HG02884 (cell line): ENCODE measurements at regions not wholly inside any gene's neighbourhood (a gene's known extent, or its start where the extent isn't known, plus 50 kb on each side); places are given as distances from the start of the nearest gene placed in this dataset.
"Not testable (repeated sequence)": the region's sequence is repeated elsewhere in the genome, so short reads cannot be mapped to it uniquely, and the experiment has no call there.

Source experiments
- ATAC-seq: cut with Tn5 transposase; IDR thresholded peaks from one replicate; pipeline ENCODE4 v1.9.1; 2021; ENCODE audit warnings: mild to moderate bottlenecking, moderate library complexity; ENCODE audit not compliant: unreplicated experiment

DNA sequence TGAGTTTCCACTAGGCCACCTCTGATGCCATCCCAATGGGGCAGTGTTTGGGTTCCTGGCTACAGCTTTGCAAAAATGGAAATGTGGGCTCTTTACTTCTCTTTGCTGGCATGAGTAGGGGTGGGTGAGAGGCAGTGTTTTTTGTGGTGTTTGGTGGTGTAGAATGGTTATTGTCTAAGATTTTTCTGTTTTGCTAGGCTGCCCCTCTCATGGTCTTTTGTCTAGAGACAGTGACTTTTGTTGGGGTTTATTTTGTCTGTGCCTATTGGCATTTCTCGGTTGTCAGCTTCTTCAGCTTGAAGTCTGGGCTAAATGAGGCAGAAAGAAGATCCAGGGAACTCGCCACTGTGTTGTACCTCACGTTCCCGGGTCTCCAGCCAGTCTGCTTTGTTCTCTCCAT, 112.1 kb downstream of the CENPF start:
- no peak for ATAC-seq

DNA sequence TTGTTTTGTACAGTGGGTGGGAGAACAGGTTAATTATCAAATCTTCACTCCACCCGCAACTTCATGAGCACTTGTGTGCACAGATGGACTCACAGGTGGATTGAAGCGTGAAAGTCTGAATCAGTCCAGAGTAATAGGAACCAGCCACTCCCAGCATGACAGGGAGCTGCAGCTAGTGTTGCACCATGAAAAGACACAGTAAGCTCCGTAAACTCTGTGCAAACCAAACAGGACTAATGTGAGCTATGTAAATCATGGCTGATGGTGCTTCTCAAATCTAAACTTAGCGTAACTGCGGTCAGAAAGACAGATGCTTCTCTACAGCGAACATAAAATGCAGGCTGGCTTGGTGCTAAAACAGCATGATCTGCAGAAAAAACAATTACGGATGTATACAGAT, 114.4 kb downstream of the CENPF start:
- no peak for ATAC-seq

DNA sequence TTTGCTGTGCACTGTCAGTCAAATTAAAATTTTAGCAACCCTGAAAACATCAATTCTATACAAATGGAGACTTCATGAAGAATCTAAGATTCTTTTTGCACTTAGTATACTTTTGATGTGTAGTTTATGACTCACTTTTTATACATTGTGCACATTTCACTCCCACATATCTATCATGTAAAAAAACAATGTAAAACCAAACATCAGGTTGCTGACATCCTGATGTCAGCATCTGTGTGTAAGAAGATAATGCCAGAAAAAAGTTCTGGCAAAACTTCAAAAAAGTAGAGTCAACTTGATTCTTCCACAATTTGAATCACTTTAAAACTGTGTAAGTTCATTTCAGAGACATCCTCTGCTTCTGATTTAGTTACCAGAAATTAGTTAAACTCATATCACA, 115.7 kb downstream of the CENPF start:
- no peak for ATAC-seq

DNA sequence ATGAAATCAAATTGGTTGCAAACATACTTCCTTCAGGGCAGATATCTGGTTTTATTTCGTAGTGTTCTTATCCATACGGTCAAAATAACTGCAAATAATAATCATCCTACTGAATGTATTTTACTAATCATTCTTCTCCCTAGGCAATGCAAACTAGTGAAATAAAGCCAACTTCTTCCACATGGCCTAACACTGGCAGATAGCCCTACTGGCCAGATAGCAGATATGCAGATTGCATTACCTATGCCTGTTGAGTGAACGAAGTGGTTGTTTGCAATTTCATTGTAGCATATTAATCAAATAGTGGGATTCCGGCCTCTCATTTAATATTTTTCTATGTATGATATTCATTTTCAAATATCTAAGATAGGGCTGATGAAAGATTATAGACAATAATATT, 116.2 kb downstream of the CENPF start:
- ATAC-seq, result no peak

DNA sequence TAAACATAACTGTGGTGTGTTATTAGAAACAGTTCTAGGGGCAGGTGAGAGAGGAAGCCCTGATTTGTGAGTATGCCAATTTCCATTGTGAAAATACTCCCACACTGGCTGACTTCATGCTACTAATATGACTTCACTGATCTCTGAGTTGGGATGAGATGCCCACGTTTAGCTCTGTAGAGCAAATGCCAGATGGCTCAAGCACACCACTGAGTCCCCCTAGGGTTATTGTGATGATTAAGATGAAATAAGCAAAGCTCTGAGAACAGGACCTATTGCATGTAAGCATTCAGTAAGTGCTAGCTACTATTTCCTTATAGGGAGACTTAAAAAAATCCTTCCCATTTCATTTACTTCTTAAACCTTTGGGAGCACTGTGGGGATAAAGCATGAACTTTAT, 117.6 kb downstream of the CENPF start:
- ATAC-seq, result no peak

DNA sequence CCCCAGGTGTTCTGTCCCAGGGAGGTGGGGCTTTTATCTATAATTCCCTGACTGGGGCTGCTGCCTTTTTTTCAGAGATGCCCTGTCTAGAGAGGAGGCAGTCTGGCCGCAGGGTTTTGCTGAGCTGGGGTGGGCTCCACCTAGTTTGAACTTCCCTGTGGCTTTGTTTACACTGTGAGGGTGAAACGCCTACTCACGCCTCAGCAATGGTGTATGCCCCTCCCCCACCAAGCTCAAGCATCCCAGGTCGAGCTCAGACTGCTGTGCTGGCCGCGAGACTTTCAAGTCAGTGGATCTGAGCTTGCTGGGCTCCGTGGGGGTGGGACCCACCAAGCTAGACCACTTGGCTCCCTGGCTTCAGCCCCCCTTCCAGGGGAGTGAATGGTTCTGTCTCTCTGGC, 124.3 kb downstream of the CENPF start:
- no peak for ATAC-seq

DNA sequence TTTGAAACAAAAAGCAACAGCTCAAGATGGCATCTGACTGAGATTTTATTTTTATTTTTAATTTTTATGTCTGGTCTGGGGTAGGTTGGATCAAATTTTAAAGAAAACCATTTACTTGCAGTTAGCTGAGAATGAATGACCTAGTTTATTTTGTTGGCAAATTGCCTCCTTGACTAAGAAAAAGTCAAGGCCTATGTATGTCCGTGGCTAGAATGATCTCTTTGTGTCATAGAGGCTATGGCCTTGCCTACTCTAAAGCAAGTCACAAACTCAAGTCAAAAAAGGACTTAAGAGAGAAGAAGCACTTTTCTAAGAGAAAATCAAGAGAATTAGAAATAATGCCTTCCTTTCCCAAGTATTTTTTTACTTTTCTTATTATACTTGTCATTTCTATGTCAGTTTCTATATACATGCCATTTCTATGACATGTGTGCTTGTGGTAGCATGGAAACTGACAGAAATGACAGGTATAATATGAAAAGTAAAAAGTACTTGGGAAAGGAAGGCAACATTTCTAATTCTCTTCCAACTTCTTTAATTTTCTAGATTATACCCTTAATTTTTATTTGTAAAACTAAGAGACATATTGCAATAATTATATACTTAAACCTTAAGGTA, 136.7 kb downstream of the CENPF start:
- ATAC-seq, result no peak

DNA sequence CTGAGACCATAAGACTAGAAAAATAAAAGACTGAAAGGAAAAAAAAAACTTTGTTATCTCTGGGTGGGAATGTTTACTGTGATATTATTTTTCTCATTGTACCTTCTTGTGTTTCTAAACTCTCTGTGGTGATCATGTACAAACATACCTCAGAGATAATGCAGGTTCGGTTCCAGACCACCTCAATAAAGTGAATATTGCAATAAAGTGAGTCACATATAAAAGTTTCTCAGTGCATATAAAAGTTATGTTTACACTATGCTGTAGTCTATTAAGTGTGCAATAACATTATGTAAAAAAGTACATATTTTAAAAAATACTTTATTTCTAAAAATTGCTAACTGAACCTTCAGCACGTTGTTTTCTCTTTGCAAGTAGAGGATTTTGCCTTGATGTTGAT, 137.5 kb downstream of the CENPF start:
- ATAC-seq, result no peak

DNA sequence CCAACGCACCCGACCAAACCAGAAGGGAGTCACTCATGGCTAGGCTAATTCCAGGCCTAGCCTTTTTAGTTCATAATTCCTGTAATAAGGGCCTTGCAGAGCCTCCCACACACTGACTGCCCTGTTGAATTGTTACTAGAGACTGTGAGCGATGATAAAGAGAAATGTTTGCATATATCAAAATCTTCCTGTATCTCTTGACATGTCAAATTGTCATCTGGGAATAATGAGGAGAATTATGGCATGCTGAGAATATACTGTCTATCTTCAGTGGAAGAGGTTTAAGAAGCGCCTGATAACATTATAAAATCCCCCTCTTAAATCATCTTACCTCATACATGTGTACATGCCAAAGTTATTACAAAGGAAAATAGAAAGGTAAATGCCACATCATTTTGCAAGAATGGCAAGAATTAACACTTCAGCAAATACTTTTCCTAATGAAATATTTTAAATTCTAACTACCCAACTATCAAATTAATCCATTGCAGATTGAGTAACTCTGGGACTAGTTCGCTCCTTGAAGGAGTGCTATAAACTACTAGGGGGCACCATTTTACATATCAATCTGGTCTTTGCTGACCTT, 144.1 kb downstream of the CENPF start:
- ATAC-seq, result no peak

DNA sequence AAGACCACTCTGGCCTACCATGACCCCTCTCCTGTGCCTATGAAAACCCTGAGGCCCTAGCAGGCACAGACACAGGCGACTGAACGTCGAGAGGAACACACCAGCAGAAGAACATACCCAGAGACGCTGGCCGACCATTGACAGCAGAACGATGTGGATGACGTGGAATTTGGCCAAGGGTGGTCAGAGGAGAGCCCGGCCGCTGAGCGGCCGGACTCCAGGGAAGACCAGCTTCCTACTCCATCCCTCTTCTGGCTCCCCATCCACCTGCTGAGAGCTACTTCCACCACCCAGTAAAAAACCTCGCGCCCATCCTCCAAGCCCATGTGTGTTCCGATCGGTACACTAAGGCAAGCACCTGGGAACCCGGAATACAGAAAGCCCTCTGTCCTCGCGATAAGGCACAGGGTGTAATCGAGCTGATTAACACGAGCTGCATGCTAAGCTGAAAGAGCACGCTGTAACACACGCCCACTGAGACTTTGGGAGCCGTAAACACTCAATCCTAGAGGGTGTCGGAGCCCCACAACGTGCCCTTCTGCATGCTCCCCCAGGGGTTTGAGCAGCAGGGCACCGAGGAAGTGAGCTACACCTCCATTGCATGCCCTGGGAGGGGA, 150.3 kb downstream of the CENPF start:
- ATAC-seq, result no peak

DNA sequence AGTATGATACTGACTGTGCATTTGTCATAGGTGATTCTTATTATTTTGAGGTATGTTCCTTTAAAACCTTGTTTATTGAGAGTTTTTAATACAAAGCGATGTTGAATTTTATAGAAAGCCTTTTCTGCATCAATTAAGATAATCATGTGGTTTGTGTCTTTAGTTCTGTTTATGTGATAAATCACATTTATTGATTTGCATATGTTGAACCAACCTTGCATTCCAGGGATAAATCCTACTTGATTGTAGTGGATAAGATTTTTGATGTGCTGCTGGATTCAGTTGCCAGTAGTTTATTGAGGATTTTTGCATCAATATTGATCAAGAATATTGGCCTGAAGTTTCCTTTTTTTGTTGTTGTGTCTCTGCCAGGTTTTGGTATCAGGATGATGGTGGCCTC, 158.0 kb downstream of the CENPF start:
- no peak for ATAC-seq

DNA sequence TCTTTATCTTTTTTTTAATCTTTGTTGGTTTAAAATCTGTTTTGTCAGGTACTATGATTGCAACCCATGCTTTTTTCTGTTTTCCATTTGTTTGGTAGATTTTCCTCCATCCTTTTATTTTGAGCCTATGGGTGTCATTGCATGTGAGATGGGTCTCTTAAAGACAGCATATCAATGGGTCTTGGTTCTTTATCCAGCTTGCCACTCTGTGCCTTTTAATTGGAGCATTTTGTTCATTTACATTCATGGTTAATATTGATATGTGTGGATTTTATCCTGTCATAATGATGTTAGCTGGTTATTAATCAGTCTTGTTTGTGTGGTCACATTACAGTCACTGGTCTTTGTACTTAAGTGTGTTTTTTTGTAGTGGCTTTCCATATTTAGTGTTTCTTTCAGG, 159.9 kb downstream of the CENPF start:
- no peak for ATAC-seq

DNA sequence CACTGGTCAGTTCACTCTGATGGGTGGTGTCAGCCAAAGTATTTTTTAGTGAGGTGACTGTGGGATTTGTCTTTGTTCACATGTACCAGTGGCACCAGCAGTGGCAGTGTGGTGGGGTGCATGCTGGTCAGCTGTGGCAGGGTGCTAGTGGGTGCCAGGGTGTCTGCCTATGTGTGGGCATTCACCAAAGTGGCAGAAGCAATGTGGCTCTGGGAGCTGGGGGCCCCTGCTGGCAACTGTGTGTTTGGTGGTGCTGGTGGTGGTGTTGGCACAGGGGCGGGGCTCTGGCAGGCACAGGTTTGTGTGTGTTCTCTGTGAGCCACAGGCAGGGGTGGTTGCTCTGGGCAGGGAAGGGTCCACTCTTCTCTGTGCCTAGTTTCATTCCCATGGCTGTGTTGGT, 161.5 kb downstream of the CENPF start:
- no peak for ATAC-seq

DNA sequence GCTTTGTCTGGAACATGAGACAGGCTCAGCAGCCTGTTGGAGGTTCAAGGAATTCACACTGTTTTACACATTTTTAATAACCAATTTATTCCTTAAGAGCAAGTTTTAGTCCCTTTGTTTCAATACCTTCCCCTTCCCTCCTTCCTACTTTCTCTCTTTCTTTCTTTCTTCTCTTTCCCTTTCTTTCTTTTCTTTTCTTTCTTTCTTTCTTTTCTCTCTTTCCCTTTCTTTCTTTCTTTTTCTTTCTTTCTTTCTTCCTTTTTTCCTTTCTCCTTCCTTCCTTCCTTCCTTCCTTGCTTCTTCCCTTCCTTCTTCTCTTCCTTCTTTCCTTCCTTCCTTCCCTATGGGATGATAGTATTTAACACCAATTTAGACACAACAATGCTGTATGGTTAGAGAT, 164.2 kb downstream of the CENPF start:
- ATAC-seq, result no peak

DNA sequence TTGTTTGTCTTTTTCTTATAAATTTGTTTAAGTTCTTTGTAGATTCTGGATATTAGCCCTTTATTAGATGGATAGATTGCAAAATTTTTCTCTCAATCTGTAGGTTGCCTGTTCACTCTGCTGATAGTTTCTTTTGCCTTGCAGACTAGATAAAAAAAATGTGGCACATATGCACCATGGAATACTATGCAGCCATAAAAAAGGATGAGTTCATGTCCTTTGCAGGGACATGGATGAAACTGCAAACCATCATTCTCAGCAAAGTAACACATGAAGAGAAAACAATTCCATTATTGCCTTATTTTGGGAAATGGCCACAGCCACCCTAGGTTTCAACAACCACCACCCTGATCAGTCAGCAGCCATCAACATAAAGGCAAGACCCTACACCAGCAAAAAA, 166.7 kb downstream of the CENPF start:
- ATAC-seq, result not testable (repeated sequence)

DNA sequence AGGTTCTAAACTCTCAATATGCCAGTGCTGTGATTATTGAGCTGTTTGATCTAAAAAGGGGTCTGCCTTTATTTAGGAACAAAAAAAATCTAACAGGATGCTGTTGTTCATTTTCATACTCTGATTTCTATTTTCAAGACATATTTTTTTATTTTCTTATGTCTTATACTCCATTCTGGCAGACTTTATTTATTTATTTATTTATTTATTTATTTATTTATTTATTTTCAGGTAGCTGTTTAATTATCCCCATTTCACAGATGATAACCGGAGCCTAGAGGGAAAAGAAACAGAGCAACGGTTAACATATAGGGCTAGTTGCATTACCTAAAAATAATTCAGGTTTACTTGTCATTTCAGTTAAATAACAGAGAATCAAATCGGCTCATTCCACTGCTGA, 174.4 kb downstream of the CENPF start:
- ATAC-seq, result no peak

DNA sequence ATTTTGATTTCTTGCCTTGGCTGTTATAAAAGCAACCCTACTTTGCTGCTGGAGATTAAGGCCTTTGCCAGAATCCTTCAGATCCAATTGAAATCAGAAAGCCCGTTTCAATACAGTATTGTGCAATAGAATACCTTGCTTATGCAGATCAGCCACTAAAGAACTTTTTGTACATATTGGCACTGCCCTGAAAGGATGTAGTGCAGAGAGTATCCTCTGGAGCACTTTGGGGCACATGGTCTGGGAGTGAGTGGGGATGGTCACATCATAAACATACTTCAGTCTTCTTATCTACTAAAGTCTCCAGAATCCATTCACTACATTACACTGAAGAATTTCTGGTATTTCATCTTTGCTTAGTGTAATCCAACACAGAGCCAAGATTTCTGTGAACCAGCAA, 189.0 kb downstream of the CENPF start:
- no peak for ATAC-seq

DNA sequence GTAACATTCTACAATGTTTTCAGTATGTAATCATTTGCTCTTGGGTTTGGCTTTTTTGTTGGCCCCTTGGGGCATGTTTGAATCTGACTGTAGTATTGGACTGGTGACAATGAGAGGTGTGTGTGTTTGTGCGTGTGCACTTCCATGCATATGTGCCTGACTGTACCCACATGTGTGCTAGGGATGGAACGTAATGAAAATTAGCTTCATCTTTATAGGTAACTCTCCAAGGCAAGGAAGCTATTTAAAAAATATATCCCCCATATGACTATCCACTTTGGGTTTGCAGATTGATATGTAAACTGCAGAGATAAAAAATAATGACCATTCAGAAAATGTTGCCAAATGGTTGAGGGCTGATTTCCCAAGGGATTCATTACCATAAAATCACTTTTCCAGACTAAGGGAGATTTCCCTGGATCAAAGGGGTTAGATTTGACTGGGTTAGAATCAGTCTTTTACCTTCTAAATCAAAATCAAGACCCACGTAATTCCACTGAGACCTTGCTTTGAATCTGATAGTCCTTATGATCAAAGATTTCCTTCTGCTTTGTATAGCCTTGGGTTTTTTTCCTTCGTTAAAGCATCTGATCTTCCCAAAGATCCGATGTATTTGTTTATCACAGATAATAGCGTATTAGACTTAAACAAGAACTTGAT, 189.7 kb downstream of the CENPF start:
- no peak for ATAC-seq

DNA sequence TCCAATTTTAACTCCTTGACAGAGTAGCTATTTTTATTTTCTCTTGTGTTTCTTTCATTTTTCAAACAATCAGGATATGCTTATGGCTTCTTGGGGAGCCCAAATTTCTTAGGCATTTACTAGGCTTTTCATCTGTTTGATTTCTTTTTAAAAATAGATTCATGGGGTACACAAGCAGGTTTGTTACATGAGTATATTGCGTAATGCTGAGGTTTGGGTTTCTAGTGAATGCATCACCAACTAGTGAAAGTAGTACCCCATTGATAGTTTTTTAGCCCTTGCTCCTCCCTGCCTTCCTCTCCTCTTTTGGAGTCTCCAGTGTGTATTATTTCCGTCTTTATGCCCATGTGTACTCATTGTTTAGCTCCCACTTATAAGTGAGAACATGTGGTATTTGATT, 190.7 kb downstream of the CENPF start:
- no peak for ATAC-seq

DNA sequence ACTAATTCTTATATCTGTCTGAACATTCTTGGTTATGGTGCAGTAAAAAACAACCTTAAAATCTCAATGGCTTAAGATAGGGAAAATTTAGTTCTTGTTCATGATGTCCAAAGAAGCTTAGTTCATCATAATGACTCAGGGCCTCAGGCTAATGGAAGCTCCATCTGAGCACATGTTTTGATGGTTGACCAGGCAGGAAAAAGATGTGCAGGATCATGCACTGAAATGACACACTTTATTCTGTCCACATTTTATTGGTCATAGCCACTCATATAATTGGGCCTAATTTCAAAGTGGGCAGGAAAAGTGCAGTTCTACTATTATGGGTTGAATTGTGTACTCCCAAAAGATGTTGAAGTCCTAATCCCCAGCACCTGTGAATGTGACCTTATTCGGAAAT, 198.2 kb downstream of the CENPF start:
- no peak for ATAC-seq

DNA sequence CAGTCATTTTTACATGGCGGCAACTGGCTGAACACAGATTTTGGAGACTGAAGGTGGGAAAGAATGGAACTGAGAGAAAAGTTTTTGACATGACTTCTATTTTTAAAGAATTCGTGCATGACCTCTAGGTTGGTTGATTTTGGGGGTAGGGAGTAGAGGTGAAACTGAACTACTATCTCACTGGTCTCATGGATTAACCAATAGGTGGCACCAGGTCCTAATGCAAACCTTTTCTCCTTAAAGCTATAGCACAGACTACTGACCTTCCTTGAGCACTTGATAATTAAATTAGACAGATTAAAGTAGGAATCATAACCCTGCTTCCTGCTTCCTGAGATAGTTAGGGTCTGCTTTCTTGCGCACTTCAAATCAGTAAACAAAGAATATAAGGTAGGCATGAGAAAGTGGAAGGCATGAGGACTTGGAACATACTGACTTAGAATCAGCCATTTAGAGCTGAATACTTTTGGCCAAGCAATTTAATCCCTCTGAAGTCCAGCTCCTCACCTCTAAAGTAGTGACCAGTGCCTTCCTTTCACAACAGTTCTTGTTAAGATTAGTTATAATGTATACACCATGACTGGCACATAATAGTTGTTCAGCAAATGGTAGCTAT, 206.0 kb downstream of the CENPF start:
- ATAC-seq, result no peak

DNA sequence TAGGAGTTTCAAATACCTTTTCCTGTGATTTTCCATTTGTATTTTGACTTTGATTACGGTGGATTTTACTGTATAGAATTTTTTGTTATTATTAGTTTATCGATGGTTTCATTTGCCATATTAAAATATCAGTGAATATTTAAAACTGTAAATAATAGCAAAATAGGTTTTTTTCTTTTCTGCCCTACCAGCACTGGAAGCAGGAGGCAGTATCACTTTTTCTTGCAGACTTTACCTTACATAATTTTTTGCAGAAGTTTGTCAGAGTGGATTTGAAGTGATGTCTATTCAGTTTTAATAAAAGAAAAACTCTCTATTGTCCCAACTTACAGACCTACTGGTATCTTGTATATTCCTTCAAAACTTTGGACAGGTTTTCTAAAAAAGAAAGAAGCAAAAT, 213.6 kb downstream of the CENPF start:
- no peak for ATAC-seq
